Ascending aorta (tissue), 2 donors: ENCODE measurements at regions not wholly inside any gene's neighbourhood (a gene's known extent, or its start where the extent isn't known, plus 50 kb on each side); places are given as distances from the start of the nearest gene placed in this dataset.

Experiments used
- DNase-seq, 2 donors: peaks; one replicate each; pipeline ENCODE4 v3.0.0-alpha.2; 2019; ENCODE audit warnings: low spot score in 2 of 2
- H3K27ac ChIP-seq, 2 donors: fragments of 200-600 bp; sonication (generic); one replicate each; pipeline ENCODE4 v1.5.1; 2016 to 2017; ENCODE audit warnings: mild to moderate bottlenecking in 1 of 2
- H3K27me3 ChIP-seq: fragments of 200-600 bp; sonication (generic); one replicate; pipeline ENCODE4 v1.5.1; 2017
- H3K36me3 ChIP-seq, 2 donors: fragments of 200-600 bp; sonication (generic); one replicate each; pipeline ENCODE4 v1.5.1; 2016
- H3K4me1 ChIP-seq, 2 donors: fragments of 200-600 bp; sonication (generic); one replicate each; pipeline ENCODE4 v1.5.1; 2016 to 2017; ENCODE audit warnings: mild to moderate bottlenecking in 1 of 2
- H3K4me3 ChIP-seq, 2 donors: fragments of 200-600 bp; sonication (generic); one replicate each; pipeline ENCODE4 v1.5.1; 2016 to 2017; ENCODE audit warnings: mild to moderate bottlenecking in 1 of 2
- H3K9me3 ChIP-seq, 2 donors: fragments of 200-600 bp; sonication (generic); one replicate each; pipeline ENCODE4 v1.5.1; 2016
- intact Hi-C: fragments of 100-400 bp; cut with DNase I; formaldehyde crosslinking; loops from one replicate; pipeline ENCODE4 v1.15.1; 2023
- TF ChIP-seq, protein P1 (sequence below), 3 experiments: fragments of 200-600 bp in 2 of 3; fragments of 450-650 bp in 1 of 3; sonication (generic) in 2 of 3; IDR thresholded peaks; one replicate each; pipeline ENCODE4 v1.5.1; 2016 to 2019; ENCODE audit warnings: antibody characterized with exemption in 3 of 3, mild to moderate bottlenecking in 1 of 3, moderate library complexity in 1 of 3

DNA sequence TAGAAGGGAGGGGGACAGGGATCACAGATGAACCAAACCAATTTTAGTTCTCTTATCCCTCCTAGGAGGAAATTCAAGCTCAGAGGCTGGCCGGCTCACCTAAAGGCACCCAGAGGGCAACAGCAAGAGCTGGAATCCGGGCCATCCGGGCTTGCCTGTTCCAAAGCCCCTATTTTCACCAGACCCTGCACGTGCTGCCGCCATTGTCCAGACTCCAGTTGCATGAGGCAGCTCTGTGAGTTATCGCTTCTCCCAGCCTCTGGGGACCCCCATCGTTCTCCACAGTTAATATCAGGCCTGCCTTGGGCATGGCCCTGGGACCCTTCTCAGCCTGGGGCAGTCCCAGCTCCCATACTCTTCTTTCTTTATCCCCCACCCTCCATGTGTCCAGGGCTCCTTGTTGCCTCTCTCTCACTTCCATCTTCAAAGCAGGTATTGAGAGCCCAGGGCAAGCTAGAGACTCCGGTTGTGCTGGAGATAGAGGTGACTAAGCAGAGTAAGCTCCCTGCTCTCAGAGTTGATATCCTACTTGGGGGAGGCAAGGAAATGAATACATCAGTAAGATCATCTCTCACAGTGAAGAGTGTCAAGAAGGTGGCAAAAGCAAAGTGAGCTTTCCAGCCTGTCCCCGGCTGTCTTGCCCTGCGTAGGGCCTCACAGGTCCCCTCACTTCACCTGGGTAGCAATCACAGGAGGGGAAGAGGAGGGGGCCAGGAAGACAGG, 322.8 kb downstream of the UACA start:
- intact Hi-C loops = no loop called here
- no peaks in the 10 kb centered on the region for H3K27me3 ChIP-seq

DNA sequence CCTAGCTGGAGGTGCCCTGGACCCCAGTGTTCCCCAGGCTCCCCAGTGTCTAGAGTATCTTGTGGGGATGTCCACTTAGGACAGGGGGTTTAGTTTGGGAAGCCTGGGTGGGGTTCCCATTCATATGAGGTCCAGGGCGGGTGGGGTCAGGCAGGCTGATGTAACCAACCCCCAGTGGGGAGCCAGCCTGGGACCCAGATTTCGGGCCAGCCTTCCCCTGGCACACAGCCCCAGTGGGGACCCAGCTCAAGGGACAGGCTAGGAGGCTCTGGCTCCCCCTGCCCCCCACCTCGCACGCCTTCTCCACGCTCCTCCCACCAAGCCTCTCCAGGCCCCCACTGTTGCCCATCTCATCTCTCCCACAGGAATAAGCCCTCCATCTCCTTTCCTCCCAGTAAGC, 323.5 kb downstream of the UACA start:
- no peaks in the 10 kb centered on the region for H3K9me3 ChIP-seq
- intact Hi-C loops = no loop called here
- TF ChIP-seq, protein P1, sequence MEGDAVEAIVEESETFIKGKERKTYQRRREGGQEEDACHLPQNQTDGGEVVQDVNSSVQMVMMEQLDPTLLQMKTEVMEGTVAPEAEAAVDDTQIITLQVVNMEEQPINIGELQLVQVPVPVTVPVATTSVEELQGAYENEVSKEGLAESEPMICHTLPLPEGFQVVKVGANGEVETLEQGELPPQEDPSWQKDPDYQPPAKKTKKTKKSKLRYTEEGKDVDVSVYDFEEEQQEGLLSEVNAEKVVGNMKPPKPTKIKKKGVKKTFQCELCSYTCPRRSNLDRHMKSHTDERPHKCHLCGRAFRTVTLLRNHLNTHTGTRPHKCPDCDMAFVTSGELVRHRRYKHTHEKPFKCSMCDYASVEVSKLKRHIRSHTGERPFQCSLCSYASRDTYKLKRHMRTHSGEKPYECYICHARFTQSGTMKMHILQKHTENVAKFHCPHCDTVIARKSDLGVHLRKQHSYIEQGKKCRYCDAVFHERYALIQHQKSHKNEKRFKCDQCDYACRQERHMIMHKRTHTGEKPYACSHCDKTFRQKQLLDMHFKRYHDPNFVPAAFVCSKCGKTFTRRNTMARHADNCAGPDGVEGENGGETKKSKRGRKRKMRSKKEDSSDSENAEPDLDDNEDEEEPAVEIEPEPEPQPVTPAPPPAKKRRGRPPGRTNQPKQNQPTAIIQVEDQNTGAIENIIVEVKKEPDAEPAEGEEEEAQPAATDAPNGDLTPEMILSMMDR (IDR thresholded peaks at IDR 0.05) = no peak
- H3K27ac ChIP-seq = no peak overlapping the region
- DNase-seq = no peak
- no peaks in the 10 kb centered on the region for H3K4me1 ChIP-seq
- no peaks in the 10 kb centered on the region for H3K36me3 ChIP-seq
- H3K4me3 ChIP-seq = no peak overlapping the region
- H3K27me3 ChIP-seq = no peaks in the 10 kb centered on the region

More for the DNA sequence above, 322.8 kb downstream of the UACA start:
- H3K36me3 ChIP-seq = no peaks in the 10 kb centered on the region
- H3K4me3 ChIP-seq = no peak overlapping the region
- H3K4me1 ChIP-seq = no peaks in the 10 kb centered on the region
- DNase-seq = no peak
- no peak overlapping the region for H3K27ac ChIP-seq
- TF ChIP-seq, protein P1 (IDR thresholded peaks at IDR 0.05) = no peak
- no peaks in the 10 kb centered on the region for H3K9me3 ChIP-seq

DNA sequence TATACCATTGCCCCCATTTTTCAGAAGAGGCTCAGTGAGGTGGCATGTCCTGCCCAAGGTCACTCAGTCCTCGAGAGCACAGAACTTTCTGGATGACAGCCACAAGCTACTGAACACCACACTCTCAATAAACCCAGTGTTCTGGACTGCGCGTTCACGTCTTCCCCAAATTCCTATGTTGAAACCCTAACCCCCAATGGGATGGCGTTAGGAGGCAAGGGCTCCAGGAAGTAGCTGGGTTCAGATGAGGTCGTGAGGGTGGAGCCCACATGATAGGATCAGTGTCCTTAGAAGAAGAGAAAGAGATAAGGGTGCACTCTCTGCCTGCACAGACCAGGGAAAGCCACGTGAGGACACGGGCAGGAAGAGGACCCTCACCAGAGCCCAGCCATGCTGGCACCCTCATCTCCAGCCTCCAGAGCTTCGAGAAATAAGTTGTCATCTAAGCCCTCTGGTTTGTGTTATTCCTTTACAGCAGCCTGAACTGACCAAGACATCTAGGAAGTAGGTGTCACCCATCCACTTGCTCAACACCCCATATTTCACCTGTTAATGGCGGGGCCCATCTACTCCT, 324.0 kb downstream of the UACA start:
- Histone ChIP-seq H3K36me3 (no peaks in the 10 kb centered on the region), H3K27me3 (no peaks in the 10 kb centered on the region), H3K4me3 (no peak overlapping the region), H3K9me3 (no peaks in the 10 kb centered on the region), H3K4me1 (no peaks in the 10 kb centered on the region), H3K27ac (no peak overlapping the region)
- DNase-seq = no peak
- intact Hi-C loops = no loop called here
- TF ChIP-seq, protein P1 (IDR thresholded peaks at IDR 0.05) = no peak

DNA sequence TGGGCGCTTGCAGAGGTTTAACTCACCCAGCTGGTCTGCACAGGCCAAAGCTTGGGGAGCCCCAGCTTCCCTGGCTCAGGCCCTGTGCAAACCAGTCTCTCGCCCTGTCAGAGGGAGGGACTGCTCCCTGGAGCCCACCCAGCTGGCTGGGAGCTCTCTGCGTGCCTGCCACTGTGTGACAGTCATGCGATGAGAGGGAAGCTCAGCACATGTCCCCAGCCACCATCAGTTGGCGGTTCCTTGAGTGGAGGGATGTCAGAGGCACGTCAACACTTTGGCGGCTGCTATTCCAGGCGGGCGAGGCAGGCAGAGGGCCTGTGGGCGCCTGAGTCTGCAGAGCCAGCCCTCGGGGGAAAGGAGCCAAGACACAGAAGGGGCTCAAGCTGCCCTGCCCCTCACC, 324.6 kb downstream of the UACA start:
- intact Hi-C loops = no loop called here
- Histone ChIP-seq H3K4me3 (no peak overlapping the region), H3K4me1 (no peaks in the 10 kb centered on the region), H3K27ac (no peak overlapping the region), H3K36me3 (no peaks in the 10 kb centered on the region), H3K9me3 (no peaks in the 10 kb centered on the region), H3K27me3 (no peaks in the 10 kb centered on the region)
- TF ChIP-seq, protein P1 (IDR thresholded peaks at IDR 0.05) = no peak
- DNase-seq = no peak

DNA sequence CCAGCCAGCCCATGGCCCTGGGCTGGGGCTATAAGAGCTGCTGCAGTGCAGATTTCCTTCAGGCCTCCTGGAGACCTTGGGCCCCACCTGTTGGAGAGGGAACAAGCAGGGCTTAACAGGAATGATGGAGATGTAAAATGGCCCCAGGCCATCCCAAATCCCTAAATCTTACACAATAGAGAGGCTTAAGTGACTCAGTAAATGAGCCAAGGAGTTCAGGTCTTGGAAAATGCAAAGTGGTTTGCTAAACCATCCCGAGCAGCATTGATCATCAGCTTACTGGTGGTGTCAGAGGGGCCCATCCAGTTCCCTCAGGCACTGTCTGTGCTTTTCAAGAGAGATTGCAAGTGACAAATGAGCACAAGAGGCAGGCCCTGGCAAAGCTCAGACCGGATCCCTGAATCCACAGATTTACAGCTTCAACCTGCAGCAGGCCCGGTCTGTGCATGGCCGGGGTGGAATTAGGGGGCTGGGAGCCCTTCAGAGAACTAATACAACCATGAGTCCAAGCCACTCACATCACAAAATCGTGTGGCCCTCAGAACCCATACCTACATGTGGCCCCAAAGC, 325.4 kb downstream of the UACA start:
- Histone ChIP-seq H3K36me3 (no peaks in the 10 kb centered on the region), H3K27ac (no peak overlapping the region), H3K9me3 (no peaks in the 10 kb centered on the region), H3K27me3 (no peaks in the 10 kb centered on the region), H3K4me3 (no peak overlapping the region), H3K4me1 (no peaks in the 10 kb centered on the region)
- intact Hi-C loops = no loop called here
- no peak for DNase-seq
- TF ChIP-seq, protein P1 (IDR thresholded peaks at IDR 0.05) = no peak
